ENCODE measurements at regions not wholly inside any gene's neighbourhood (a gene's known extent, or its start where the extent isn't known, plus 50 kb on each side); places are given as distances from the start of the nearest gene placed in this dataset.
"Not testable (repeated sequence)": the region's sequence is repeated elsewhere in the genome, so short reads cannot be mapped to it uniquely, and the experiment has no call there.

GRCh38 chr22:44574640-44575380, 76.8 kb upstream of the RTL6 start:
- H3K4me1 ChIP-seq (ENCODE audit: control insufficient read depth, insufficient read depth, low read length, poor library complexity, severe bottlenecking), result no peaks in the 10 kb centered on the region

GRCh38 chr22:44574057-44574639, 76.1 kb upstream of the RTL6 start:
- no peaks in the 10 kb centered on the region for H3K4me1 ChIP-seq (ENCODE audit: control insufficient read depth, insufficient read depth, low read length, poor library complexity, severe bottlenecking)
- WGBS, 2 experiments (ENCODE audit: insufficient coverage in 2 of 2), result 74 to 88% methylated on average over 9 to 10 of the region's 10 CpGs

More at GRCh38 chr22:44574640-44575380, 76.8 kb upstream of the RTL6 start:
- no peak overlapping the region for H3K27ac ChIP-seq (ENCODE audit: low read depth, low read length, severe bottlenecking)
- H3K4me3 ChIP-seq (ENCODE audit: extremely low read depth, insufficient read depth, low read length, poor library complexity, severe bottlenecking), result no peak overlapping the region
- H3K9me3 ChIP-seq (ENCODE audit: control insufficient read depth, low read length), result no peaks in the 10 kb centered on the region
- H3K36me3 ChIP-seq (ENCODE audit: control insufficient read depth, insufficient read depth, low read length), result no peaks in the 10 kb centered on the region
- WGBS, 2 experiments (ENCODE audit: insufficient coverage in 2 of 2), result 89 to 95% methylated on average over 7 to 10 of the region's 17 CpGs

GRCh38 chr22:44573451-44573850, 75.4 kb upstream of the RTL6 start:
- H3K9me3 ChIP-seq (ENCODE audit: control insufficient read depth, low read length), result no peaks in the 10 kb centered on the region
- H3K4me3 ChIP-seq (ENCODE audit: extremely low read depth, insufficient read depth, low read length, poor library complexity, severe bottlenecking), result no peak overlapping the region
- no peaks in the 10 kb centered on the region for H3K4me1 ChIP-seq (ENCODE audit: control insufficient read depth, insufficient read depth, low read length, poor library complexity, severe bottlenecking)
- H3K27ac ChIP-seq (ENCODE audit: low read depth, low read length, severe bottlenecking), result no peak overlapping the region
- H3K36me3 ChIP-seq (ENCODE audit: control insufficient read depth, insufficient read depth, low read length), result no peaks in the 10 kb centered on the region
- WGBS, 2 experiments (ENCODE audit: insufficient coverage in 2 of 2), result 91 to 96% methylated on average over 4 of the region's 4 CpGs

More at GRCh38 chr22:44574057-44574639, 76.1 kb upstream of the RTL6 start:
- Histone ChIP-seq H3K9me3 (ENCODE audit: control insufficient read depth, low read length) (no peaks in the 10 kb centered on the region), H3K4me3 (ENCODE audit: extremely low read depth, insufficient read depth, low read length, poor library complexity, severe bottlenecking) (no peak overlapping the region), H3K36me3 (ENCODE audit: control insufficient read depth, insufficient read depth, low read length) (no peaks in the 10 kb centered on the region), H3K27ac (ENCODE audit: low read depth, low read length, severe bottlenecking) (no peak overlapping the region)

- no peak overlapping the region for H3K27ac ChIP-seq (ENCODE audit: low read depth, low read length, severe bottlenecking)
- H3K4me3 ChIP-seq (ENCODE audit: extremely low read depth, insufficient read depth, low read length, poor library complexity, severe bottlenecking), result no peak overlapping the region
- WGBS, 2 experiments (ENCODE audit: insufficient coverage in 2 of 2), result 84 to 85% methylated on average over 14 of the region's 14 CpGs
- no peaks in the 10 kb centered on the region for H3K9me3 ChIP-seq (ENCODE audit: control insufficient read depth, low read length)
- no peaks in the 10 kb centered on the region for H3K36me3 ChIP-seq (ENCODE audit: control insufficient read depth, insufficient read depth, low read length)
- no peaks in the 10 kb centered on the region for H3K4me1 ChIP-seq (ENCODE audit: control insufficient read depth, insufficient read depth, low read length, poor library complexity, severe bottlenecking)
Observed at GRCh38 chr22:44572414-44573207, 74.6 kb upstream of the RTL6 start.

GRCh38 chr22:44571566-44572413, 73.8 kb upstream of the RTL6 start:
- no peak overlapping the region for H3K27ac ChIP-seq (ENCODE audit: low read depth, low read length, severe bottlenecking)
- H3K36me3 ChIP-seq (ENCODE audit: control insufficient read depth, insufficient read depth, low read length), result no peaks in the 10 kb centered on the region
- WGBS, 2 experiments (ENCODE audit: insufficient coverage in 2 of 2), result 89 to 95% methylated on average over 27 to 29 of the region's 29 CpGs
- H3K4me3 ChIP-seq (ENCODE audit: extremely low read depth, insufficient read depth, low read length, poor library complexity, severe bottlenecking), result no peak overlapping the region
- no peaks in the 10 kb centered on the region for H3K9me3 ChIP-seq (ENCODE audit: control insufficient read depth, low read length)
- H3K4me1 ChIP-seq (ENCODE audit: control insufficient read depth, insufficient read depth, low read length, poor library complexity, severe bottlenecking), result no peaks in the 10 kb centered on the region

GRCh38 chr22:44570476-44571445, 72.7 kb upstream of the RTL6 start:
- no peaks in the 10 kb centered on the region for H3K36me3 ChIP-seq (ENCODE audit: control insufficient read depth, insufficient read depth, low read length)
- no peak overlapping the region for H3K4me3 ChIP-seq (ENCODE audit: extremely low read depth, insufficient read depth, low read length, poor library complexity, severe bottlenecking)
- no peak overlapping the region for H3K27ac ChIP-seq (ENCODE audit: low read depth, low read length, severe bottlenecking)
- WGBS, 2 experiments (ENCODE audit: insufficient coverage in 2 of 2), result 83 to 90% methylated on average over 13 of the region's 18 CpGs
- no peaks in the 10 kb centered on the region for H3K4me1 ChIP-seq (ENCODE audit: control insufficient read depth, insufficient read depth, low read length, poor library complexity, severe bottlenecking)
- H3K9me3 ChIP-seq (ENCODE audit: control insufficient read depth, low read length), result no peaks in the 10 kb centered on the region

GRCh38 chr22:44569561-44569991, 71.5 kb upstream of the RTL6 start:
- no peaks in the 10 kb centered on the region for H3K9me3 ChIP-seq (ENCODE audit: control insufficient read depth, low read length)
- 91 to 94% methylated on average over 4 to 7 of the region's 9 CpGs for WGBS, 2 experiments (ENCODE audit: insufficient coverage in 2 of 2)
- H3K36me3 ChIP-seq (ENCODE audit: control insufficient read depth, insufficient read depth, low read length), result no peaks in the 10 kb centered on the region
- H3K4me3 ChIP-seq (ENCODE audit: extremely low read depth, insufficient read depth, low read length, poor library complexity, severe bottlenecking), result no peak overlapping the region
- no peaks in the 10 kb centered on the region for H3K4me1 ChIP-seq (ENCODE audit: control insufficient read depth, insufficient read depth, low read length, poor library complexity, severe bottlenecking)
- no peak overlapping the region for H3K27ac ChIP-seq (ENCODE audit: low read depth, low read length, severe bottlenecking)

GRCh38 chr22:44567846-44568493, 69.9 kb upstream of the RTL6 start:
- Histone ChIP-seq H3K27ac (ENCODE audit: low read depth, low read length, severe bottlenecking) (no peak overlapping the region), H3K9me3 (ENCODE audit: control insufficient read depth, low read length) (no peaks in the 10 kb centered on the region), H3K4me1 (ENCODE audit: control insufficient read depth, insufficient read depth, low read length, poor library complexity, severe bottlenecking) (no peaks in the 10 kb centered on the region), H3K36me3 (ENCODE audit: control insufficient read depth, insufficient read depth, low read length) (no peaks in the 10 kb centered on the region), H3K4me3 (ENCODE audit: extremely low read depth, insufficient read depth, low read length, poor library complexity, severe bottlenecking) (no peak overlapping the region)
- WGBS, 2 experiments (ENCODE audit: insufficient coverage in 2 of 2), result 77 to 89% methylated on average over 6 of the region's 8 CpGs

- not testable (repeated sequence) for H3K9me3 ChIP-seq (ENCODE audit: control insufficient read depth, low read length); H3K4me1 ChIP-seq (ENCODE audit: control insufficient read depth, insufficient read depth, low read length, poor library complexity, severe bottlenecking); H3K36me3 ChIP-seq (ENCODE audit: control insufficient read depth, insufficient read depth, low read length); H3K4me3 ChIP-seq (ENCODE audit: extremely low read depth, insufficient read depth, low read length, poor library complexity, severe bottlenecking); H3K27ac ChIP-seq (ENCODE audit: low read depth, low read length, severe bottlenecking)
- 87 to 89% methylated on average over 8 of the region's 8 CpGs for WGBS, 2 experiments (ENCODE audit: insufficient coverage in 2 of 2)
Observed at GRCh38 chr22:44567378-44567841, 69.4 kb upstream of the RTL6 start.

Measured in mesodermal cell (in vitro differentiated cells).